ENCODE measurements at regions not wholly inside any gene's neighbourhood (a gene's known extent, or its start where the extent isn't known, plus 50 kb on each side); places are given as distances from the start of the nearest gene placed in this dataset.

DNA sequence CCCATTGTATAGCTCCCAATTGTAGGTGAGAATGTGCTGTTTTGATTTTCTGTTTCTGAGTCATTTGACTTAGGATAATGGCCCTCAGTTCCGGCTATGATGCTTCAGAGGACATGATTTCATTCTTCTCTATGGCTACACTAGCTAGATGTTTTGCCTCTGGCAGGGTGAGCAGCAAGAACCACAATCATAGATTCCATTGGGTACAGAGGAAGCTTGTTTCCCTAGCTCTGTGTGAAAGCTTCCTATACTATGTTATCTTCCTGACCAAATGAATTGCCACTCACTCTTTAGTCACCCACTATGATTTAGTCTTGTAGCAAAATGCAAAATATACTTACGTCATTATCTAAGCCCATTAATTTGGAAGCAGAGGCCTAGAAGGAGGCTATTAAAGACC, 616.3 kb downstream of the PLA2G4A start:
- no peak for DNase-seq

DNA sequence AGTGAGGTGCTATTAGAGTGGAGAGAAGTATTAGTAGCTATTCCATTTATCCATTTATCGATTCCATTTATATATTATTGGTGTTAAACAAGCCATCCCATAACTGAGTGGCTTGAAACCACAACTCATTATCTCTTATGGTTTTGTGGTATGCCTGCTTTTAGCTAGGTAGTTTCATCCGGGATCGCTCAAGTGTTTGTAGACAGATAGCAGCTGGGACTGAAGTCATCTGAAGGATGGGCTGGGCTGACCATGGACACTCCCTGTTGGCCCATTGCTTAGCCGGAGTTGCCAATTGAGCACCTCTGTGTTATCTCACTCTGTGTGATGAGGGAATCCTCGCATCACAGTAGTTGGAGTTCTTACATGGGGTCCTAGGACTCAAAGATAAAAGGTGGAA, 622.5 kb downstream of the PLA2G4A start:
- no peak for DNase-seq

DNA sequence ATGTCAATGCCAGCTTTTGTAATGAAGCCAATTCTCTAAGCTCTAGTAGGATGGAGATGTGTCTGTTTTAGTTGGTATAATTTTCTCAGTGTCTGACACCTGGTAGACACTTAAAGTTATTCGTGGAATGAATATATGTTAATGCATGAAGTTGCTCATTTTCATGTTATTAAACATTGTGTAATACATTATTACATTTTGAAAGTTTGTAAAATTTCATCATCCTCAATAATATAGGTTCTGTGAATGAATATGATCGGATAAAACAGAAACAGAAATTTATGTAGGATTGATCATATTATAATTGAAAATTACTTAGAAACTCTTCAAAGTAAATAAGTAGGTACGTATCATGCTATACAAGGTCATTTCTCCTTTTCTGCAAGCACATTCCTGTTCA, 625.3 kb downstream of the PLA2G4A start:
- no peak for DNase-seq

DNA sequence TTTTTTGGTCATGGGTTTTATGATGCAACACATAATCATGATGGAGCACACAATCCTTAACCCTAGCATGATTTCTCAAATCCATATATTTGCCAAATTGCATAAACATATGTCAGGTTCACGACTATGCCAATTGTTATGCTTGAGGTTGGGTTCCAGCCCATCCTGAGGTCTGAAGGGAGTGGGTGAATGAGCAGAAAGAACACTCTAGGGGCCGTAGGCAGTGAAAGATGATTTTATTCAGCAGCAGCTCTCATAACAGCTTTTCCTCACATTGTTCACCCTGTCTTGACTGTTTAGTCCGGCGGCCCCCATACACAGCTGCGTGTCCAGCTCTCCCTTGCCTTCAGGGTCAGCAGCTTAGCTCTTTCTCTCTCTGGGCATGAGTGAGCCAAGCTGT, 627.7 kb downstream of the PLA2G4A start:
- no peak for DNase-seq

DNA sequence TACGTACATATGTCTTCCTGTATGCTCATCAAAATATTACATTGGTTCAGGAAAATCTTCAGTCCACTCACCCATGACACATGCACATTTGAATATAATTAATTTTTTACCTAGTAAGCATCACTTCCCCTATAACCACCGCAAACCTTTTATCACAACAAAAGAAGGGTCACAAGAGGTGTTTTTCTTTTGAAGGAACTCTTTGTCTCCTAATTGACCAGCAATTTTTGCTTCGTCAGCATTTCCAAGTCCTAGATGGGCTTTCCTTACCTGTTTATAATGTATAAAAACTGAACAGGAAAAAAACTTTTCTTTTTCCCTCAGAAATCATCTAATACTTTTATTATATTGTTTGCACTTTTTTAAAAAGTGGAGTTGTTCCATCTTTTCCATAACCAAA, 631.3 kb downstream of the PLA2G4A start:
- no peak for DNase-seq

DNA sequence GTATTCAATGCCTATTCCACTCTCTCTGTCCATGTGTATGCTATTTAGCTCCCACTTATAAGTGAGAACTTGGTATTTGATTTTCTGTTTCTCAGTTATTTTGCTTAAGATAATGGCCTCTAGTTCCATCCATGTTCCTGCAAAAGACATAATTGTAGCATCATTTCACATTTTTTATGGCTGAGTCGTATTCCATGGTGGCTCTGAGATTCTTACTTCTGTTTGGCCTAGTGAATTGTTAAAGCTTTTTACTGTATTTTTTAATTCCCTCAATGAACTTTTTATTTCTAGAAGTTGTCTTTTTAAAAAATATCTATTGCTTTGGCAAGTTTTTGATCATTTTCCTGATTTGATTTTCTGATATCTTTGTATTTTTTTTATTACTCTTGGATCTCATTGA, 635.6 kb downstream of the PLA2G4A start:
- no peak for DNase-seq

DNA sequence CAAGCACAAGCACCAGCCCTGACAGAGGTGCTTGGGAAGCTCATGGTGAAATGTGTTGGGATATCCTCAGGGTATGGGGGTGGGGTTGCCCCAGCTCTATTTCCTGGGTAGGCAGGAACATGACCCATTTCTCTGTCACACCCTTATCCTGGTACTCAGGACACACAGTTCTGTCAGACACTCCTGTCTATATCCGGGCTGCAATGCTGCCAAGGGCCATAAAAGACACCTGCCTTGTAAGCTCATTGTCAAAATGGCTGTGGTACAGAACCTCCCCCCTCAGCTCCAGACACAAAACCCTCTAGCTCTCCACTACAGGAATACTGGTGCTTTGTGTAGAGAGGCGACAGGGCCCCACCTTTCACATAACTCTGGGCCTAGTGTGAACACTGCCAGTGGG, 636.7 kb downstream of the PLA2G4A start:
- no peak for DNase-seq

DNA sequence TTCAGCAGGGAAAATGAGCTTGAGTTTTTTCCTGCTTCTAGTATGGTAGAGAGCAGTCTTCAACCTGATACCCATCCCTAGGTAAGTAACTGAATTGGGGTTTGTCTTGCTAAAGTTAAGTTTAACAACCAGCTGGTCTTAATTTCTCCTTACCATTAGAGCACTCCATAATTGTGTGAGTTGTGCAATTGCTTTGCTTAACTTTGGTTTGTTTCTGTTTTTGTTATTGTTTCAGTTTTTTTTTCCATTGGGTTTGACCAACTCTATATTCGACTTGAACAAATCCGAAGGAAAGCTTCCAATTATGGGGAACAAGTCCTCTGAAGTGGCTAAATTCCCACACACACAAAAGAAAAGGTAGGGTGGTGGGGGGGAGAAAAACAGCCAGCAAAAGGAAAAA, 641.1 kb downstream of the PLA2G4A start:
- DNase-seq: no peak

DNA sequence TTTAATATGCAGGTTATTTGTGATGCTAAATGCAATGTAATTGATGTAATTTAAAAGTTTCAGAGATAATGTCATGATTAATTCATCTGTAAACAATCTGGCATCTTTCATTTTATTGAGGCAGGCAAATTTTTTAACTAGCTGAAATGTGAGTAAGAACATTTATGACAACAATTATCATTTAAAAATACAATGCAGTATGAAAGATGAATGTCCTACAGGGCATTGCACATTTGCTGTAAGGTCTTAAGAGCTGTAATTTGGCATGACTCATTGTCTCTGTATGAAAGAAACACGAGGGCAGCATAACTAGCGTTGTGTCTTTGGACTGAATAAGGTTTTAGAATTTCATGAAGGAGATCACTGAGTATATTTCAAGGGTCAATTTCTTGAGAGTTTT, 642.8 kb downstream of the PLA2G4A start:
- DNase-seq: no peak

DNA sequence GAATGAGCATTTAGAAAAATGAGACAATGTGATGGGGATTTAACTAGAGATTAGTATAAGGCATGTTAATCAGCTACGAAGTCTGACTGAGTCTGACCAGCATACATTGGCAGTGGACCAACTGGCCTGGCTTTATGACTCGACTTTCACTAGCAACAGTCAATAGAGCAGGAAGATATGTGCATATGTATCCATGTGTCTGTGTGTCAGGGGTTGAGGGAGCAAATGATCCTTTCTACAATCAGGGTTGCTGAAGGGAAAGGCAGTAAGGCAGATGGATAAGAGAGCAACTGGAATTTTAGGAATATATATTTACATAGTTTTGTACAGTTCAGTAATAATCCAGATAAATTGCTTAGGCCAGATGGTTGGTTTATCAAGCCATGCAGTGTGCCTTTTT, 645.6 kb downstream of the PLA2G4A start:
- peak; percentile 2 for DNase-seq

DNA sequence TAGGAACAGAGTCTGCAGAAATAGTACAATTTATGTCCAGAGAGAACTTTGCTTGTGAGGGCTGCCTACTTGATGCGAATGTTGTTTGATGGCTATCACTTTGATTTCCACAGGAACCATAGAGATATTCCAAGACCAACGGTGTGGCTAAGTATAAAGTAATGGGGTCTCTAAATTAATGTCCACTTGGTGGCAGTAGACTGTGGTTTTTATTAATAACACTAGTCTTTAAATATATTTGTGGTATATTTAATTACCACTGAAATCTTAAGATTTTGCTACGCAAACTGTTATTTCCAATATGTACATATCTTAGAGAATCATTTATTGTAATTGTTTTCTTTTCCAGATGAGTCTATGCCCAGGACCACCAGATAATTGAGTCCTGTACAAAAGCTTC, 647.9 kb downstream of the PLA2G4A start:
- DNase-seq: no peak

DNA sequence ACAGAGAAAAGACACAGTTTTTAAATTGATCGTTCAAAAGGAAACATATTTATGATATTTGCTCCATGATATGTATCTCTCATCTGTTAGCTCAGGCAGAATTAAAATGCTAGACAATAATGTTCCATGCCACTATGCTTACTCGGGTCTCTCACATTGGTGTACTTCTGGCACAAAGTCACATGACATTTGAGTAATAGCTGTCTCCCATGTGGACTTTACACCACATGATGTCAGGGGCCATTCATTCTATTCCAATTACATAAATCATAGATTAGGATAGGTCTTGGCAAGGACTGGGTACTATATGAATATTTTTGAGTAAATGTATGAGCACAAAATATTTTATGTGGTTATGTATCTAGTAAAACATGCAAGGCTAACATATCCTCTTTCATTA, 648.4 kb downstream of the PLA2G4A start:
- no peak for DNase-seq

DNA sequence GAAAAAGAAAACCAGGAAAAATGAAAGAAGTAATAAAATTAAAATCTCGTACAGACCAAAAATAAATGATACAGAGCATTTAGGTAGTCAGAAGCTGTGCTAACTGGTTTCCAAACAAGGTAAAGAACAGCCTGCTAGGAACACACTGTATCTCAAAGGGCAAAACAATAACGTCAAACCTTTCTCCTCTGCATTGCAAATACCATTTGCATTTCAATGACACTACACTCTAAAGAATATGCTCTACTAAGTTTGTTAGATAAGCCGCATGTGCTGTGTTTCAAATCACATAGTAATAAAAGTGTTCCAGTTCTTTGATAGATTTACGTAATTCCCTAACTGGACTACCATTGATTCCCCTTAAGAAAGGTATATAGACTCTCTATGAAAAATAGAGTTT, 648.8 kb downstream of the PLA2G4A start:
- DNase-seq: no peak

DNA sequence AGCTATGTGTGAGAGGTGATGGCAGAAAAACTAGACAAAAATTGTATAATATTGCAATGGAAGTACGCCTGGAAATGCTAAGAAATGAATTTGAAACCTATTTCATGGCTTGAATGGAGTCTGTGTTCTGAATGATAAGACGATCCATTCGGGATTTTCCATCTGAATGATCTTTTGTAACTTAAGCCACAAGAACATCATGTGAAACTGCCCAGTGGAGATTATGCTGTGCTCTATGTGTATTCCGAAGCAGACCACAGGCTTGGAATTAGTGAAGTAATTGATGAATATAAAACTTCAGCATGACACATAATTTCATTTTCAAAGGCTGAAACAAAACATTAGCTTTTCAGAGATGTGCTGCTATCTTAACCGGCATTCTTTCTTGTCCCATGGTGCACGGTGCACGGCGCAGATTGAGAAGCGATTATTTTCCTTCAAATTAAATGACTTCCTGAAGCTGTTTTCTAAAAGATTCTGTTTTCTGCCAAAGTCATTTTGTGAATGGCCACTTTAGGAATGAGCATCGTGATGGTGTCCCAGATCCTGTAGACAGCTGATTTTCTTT, 652.9 kb downstream of the PLA2G4A start:
- no peak for DNase-seq

DNA sequence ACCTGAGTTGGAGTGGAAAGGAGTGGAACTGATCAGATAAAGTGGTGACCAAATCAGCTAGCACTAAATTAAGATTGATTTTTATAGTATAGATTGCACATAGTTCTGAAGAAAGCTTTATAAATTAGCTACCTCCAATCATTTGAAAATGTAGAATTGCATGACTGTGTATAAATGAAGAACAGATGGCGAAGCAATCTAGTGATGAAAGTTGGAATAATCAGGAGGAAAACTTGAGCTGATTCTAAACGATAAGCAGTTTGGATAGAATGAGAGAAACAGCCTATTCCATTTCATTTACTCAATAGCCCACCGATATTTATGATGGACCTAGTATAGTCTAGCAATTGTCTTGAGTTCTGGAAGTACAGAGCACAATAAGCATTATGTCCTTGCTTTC, 661.5 kb downstream of the PLA2G4A start:
- DNase-seq: no peak

DNA sequence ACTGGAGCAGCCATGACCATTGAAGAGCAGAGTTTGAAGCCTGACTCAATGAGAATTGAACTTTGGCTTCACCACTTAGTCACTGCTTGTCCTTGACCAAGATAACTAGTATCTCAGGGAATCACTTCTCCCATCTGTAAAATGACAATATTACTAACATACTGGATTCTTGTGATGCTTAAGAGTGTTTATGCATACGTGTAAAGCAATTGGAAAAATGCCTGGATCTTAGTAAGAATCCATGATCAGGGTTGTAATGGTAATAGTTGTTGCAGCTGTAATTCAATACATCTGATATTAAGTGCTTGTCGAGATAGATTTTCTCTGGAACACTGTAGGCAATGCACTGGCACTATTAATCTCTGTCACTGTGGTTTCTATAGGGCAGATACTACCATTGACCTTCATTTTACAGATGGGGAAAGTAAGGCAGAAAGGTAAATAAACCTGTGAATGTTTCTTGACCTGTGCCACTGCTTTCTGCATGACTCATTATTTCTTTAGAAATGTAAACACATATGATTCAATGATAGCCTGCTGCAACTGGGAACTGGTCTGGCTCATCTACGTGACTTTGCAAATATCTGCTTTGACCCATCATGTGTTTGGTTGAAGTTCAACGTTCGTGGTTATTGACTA, 662.5 kb downstream of the PLA2G4A start:
- DNase-seq: no peak

DNA sequence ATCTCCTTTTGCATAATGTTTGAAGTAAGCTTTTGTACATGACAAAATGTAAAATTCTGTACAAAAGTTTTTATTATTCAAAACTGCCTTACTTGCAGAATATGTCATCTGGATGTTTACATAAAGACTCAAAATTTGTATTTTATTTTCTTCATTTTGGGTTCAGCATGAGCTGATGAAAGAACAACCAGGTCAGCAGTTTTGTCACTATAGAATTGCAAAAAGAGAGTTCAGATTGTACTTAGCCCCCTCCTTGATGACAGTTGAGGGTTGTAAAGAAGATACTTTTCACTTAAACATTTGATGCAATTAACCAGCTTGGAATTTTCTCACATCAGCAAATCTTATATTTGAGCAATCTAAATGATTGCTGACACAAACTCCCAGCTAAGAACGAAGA, 669.3 kb downstream of the PLA2G4A start:
- no peak for DNase-seq

DNA sequence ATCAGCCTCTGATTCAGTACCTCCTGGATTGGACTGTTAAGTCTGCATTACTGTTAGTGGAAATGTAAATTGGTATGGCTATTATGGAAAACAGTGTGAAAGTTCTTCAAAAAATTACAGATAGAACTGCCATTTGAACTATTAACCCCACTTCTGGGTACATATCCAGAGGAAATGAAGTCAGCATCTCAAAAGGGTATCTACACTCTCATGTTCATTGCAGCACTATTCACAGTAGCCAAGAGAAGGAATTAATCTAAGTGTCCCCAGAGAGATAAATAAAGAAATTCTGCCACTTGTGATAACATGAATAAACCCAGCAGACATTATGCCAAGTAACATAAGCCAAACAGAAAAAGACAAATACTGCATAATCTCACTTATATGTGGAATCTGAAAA, 676.0 kb downstream of the PLA2G4A start:
- no peak for DNase-seq

DNA sequence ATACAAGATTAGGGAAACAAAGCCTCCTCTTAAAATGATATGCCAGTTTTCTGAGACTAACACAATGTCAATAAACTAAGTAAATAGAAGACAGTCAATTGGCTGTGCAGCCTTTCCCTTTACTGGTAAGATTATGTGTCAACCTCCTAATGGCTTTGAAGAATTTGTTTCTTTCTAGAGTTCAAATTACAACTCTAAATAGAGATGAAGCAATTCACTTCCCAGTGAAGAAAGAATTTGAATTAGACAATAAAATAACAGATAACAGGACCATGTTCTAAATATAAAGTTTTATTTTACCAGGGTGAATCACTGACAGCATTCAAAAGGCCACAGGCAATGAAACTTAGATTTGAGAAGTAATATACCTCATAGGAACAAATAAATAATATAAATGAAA, 680.3 kb downstream of the PLA2G4A start:
- DNase-seq: no peak

DNA sequence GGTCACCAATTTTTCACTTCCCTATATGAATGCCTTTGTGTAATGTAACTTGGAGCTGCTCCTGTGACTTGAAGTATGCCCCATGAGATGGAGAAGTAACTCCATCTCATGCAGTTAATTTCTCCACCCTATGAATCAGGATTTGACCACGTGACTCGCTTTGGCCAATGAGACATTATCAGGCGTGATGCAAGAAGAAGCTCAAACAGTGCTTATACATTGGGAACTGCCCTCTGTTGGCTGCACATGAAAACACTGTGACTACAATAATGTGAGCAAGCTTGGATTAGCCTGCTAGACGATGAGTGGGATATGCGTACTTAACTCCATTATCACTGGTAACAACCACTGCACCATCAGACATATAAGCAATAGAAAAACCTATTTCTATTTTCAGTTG, 684.4 kb downstream of the PLA2G4A start:
- no peak for DNase-seq

DNA sequence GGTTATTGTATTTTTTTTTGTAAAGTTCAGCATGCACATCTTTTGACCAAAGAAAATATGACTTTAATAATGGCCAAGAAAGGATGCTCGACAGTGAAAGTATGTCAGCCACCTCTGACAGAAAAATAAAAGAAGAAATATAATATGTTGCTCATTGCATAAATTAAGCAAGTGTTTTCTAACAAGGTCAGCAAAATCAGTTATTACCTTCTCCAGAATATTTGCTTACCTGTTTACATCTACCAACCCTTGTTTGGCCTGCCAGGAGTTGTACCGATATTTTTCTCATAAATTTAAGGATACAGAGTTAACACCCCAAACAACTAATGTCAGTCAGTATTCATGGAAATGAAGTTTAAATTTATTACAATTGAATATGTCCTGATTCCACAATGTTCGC, 685.4 kb downstream of the PLA2G4A start:
- no peak for DNase-seq

DNA sequence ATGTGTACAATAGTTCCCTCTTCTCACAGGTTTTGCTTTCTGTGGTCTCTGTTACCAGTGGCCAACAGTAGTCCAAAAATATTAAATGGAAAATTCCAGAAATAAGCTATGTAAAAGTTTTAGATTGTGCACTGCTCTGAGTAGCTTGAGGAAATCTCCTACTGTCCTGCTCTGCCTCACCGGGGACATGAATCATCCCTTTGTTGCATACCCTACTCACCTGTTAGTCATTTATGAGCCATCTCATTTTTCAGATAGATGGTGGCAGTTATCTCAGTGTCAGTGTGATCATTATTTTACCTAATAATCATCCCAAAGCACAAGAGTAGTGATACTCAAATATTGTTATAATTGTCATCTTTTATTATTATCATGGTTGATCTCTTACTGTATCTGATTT, 688.1 kb downstream of the PLA2G4A start:
- no peak for DNase-seq

DNA sequence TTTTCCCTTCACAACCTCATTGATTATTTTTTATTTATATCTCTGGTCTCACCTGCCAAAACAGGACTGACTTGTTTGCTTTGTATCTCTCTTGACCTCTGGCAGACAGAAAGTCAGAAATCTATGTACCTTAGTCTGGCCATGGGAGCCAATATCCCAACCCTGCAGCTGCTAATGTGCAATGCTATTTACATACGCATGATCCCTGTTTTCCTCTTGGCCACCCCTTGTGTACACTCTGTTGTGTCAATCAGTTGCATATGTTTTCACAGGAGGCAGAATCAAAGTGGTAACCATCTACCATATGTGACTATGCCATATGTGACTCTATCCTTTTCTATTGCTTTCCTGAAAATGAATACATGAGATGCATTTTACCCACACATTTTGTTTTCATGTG, 688.8 kb downstream of the PLA2G4A start:
- DNase-seq: no peak

DNA sequence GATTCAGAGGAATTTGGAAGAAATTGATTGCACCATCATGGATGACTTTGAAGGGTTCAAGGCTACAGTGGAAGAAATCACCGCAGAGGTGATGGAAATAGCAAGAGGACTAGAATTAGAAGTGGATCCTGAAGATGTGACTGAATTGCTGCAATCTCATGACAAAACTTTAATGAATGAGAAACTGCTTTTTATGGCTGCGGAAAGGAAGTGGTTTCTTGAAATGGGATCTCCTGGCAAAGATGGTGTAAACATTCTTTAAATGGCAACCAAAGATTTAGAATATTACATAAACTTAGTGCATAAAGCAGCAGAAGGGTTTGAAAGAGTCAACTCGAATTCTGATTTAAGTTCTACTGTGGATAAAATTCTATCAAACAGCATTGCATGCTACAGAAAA, 698.6 kb downstream of the PLA2G4A start:
- no peak for DNase-seq

DNA sequence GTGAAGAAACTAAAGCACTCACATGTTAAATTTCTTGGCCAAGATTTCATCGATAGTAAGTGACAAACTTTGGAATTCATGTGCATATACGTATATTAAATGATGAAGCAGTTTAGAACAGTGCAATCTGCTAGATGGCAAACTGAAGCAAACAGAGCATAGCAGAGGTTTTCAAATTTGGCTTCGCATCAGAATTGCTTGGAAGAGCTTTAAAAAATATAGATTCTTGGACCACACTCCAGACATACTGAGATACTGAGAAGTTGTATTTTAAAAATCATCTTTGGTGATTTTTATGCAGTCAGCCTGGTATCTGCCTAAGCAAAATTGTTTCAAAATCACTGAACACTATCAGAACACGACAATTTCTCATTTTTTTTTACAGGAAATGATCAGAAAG, 709.2 kb downstream of the PLA2G4A start:
- DNase-seq: peak; percentile 7
